Fibroblast of mammary gland (primary cell): ENCODE measurements at regions not wholly inside any gene's neighbourhood (a gene's known extent, or its start where the extent isn't known, plus 50 kb on each side); places are given as distances from the start of the nearest gene placed in this dataset.
"Not testable (repeated sequence)": the region's sequence is repeated elsewhere in the genome, so short reads cannot be mapped to it uniquely, and the experiment has no call there.

Source experiments
- DNase-seq: peaks from one replicate; pipeline ENCODE4 v3.0.0-alpha.2; 2010; ENCODE audit warnings: low read depth
- H3K4me3 ChIP-seq: 2 replicates; pipeline ENCODE4 v1.5.1; 2011; ENCODE audit warnings: low read depth, mild to moderate bottlenecking, low read length, moderate library complexity; ENCODE audit not compliant: control insufficient read depth
- CTCF ChIP-seq: conservative IDR thresholded peaks from 2 replicates; pipeline ENCODE4 v1.5.1; 2011; ENCODE audit warnings: low read depth, low read length, inconsistent platforms; ENCODE audit not compliant: control insufficient read depth, insufficient read depth

GRCh38 chr9:85792057-85792456 lies 50.3 kb upstream of the AGTPBP1 start:
- DNase-seq, H3K4me3 ChIP-seq: not testable (repeated sequence)

DNA sequence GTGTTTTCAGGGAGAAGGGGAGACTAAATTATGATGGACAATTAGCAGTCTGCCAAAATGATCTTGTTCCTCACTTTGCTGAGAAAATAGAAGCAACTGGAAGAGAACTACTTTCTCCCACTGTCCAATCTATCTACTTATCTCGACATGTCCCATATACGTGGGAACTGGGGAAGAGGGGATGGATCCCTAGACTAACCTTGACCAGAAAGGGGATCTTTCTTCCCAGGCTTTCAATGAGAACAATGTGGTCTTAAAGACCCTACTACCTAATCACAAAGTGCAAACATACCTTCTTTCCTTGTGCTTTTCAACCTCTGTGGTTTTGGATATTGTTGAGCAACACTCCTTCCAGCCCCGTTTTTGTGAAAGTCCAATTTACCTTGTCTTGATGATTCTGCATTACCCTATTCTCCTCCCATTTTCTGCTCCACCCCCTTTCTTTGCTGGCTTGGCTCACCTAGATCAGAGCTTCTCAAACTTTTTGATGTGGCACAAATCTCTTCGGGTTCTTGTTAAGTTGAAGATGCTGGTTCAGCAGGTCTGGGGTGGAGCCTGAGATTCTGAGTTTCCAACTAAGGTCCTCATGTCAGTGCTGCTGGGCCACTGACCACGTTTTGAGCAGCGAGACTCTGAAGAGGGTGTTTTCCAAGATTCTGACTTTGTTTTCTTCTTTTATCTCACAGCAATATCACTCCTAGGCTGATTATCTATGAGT lies 61.4 kb upstream of the AGTPBP1 start:
- DNase-seq, H3K4me3 ChIP-seq: not testable (repeated sequence)

DNA sequence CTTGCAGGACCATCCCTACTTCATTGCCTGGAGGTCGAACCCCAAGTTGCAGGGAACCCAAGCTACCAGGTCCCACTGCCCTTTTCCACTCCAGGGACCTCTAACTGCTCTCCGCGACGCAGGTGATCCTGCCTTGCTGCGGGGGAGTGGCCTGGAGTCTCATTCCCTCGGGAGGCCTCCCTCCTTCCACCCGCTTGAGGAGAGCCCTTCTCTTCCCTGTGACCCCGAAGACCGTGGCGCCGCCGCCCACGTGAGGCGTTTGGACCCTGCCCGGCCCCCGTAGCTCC lies 63.0 kb upstream of the AGTPBP1 start:
- H3K4me3 ChIP-seq: peak overlapping the region; percentile 39
- DNase-seq: not testable (repeated sequence)

- peak overlapping the region; percentile 59 for H3K4me3 ChIP-seq
- peak; percentile 52 for DNase-seq
These were observed 63.6 kb upstream of the AGTPBP1 start for GRCh38 chr9:85805134-85806005.

- not testable (repeated sequence) for H3K4me3 ChIP-seq, DNase-seq
These were observed 66.6 kb upstream of the AGTPBP1 start for GRCh38 chr9:85808329-85808728.

- DNase-seq, H3K4me3 ChIP-seq: not testable (repeated sequence)
These were observed 71.6 kb upstream of the AGTPBP1 start for GRCh38 chr9:85813388-85813787.

DNA sequence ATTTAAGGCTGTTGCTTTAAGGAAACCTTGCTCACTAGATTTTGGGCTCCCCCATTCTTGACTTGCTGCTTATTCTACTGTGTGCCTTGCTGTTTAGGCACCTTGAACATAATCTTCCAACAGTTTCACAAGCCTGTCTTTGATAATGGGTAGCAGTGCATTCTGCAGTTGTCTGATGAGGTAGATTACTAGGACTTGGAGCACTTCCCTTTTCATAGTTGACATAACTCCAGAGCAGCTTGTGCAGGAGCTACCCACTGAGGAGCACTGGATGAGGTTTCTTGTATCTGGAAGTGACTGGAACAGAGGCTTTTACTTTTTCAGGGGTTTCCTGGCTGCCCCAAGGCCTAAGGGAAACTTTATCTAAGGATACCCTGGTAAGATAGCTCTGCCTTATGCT lies 73.0 kb upstream of the AGTPBP1 start:
- not testable (repeated sequence) for DNase-seq, H3K4me3 ChIP-seq

GRCh38 chr9:85818971-85819370 lies 77.2 kb upstream of the AGTPBP1 start:
- peak; percentile 36 for DNase-seq
- H3K4me3 ChIP-seq: not testable (repeated sequence)
- peak; percentile 25 for TF ChIP-seq CTCF

- DNase-seq, H3K4me3 ChIP-seq: not testable (repeated sequence)
These were observed 78.8 kb upstream of the AGTPBP1 start for GRCh38 chr9:85820598-85820997.

DNA sequence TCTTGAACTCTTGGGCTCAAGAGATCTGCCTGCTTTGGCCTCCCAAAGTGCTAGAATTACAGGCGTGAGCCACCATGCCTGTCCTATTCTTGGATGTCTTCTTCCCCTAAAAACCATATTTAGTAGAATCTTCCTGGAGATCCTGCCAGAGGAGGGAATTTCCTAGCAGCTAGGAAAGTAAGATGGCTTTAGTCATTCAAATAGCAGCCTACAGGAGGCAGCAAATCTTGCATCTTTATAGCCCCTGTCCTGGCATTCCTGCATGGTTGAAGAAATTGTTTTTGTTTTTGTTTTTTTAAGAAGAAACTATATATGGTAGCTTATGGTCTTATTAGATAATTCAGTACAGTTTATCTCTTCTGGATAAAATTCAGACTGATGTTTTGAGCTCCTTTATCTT lies 83.2 kb upstream of the AGTPBP1 start:
- DNase-seq: peak; percentile 40
- H3K4me3 ChIP-seq: not testable (repeated sequence)
- peak; percentile 55 for TF ChIP-seq CTCF

DNA sequence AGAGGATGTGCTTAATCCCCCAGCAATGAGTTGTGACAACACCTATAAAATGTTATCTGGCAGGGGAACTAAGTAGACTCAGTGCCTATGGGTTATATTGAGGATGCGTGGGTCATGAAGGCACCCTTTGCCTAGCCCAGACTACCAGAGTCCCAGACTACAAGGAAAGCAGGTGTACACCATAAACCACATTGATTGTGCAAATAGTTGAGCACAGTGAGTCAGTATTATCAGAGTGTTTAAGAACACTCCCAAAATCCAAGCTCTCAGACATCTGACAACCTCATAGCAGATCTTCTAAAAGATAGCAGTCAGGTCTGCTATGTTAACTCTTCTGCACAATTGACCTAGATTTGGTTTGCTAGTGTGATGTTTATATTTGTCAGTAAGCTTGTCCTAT lies 92.8 kb upstream of the AGTPBP1 start:
- not testable (repeated sequence) for DNase-seq, H3K4me3 ChIP-seq

- H3K4me3 ChIP-seq: not testable (repeated sequence)
- DNase-seq: peak; percentile 53
These were observed 97.0 kb upstream of the NAA35 start for GRCh38 chr9:85843949-85844348.

GRCh38 chr9:85847782-85848181 lies 93.2 kb upstream of the NAA35 start:
- DNase-seq, H3K4me3 ChIP-seq: not testable (repeated sequence)
